ENCODE measurements at regions not wholly inside any gene's neighbourhood (a gene's known extent, or its start where the extent isn't known, plus 50 kb on each side); places are given as distances from the start of the nearest gene placed in this dataset.

GRCh38 chr18:79579807-79580497 is 99.7 kb upstream of the CTDP1 start:
- H3K9me3 ChIP-seq: no peaks in the 10 kb centered on the region
- intact Hi-C loops (cut with DNase I): no loop called here
- H3K36me3 ChIP-seq: no peaks in the 10 kb centered on the region
- peak; percentile 46 for DNase-seq
- H3K27ac ChIP-seq: no peak overlapping the region
- no peaks in the 10 kb centered on the region for H3K27me3 ChIP-seq
- peaks cover 14% of the 10 kb centered on the region for H3K4me1 ChIP-seq
- no peak for ATAC-seq
- H3K4me3 ChIP-seq: no peak overlapping the region
- TF ChIP-seq, protein P1, sequence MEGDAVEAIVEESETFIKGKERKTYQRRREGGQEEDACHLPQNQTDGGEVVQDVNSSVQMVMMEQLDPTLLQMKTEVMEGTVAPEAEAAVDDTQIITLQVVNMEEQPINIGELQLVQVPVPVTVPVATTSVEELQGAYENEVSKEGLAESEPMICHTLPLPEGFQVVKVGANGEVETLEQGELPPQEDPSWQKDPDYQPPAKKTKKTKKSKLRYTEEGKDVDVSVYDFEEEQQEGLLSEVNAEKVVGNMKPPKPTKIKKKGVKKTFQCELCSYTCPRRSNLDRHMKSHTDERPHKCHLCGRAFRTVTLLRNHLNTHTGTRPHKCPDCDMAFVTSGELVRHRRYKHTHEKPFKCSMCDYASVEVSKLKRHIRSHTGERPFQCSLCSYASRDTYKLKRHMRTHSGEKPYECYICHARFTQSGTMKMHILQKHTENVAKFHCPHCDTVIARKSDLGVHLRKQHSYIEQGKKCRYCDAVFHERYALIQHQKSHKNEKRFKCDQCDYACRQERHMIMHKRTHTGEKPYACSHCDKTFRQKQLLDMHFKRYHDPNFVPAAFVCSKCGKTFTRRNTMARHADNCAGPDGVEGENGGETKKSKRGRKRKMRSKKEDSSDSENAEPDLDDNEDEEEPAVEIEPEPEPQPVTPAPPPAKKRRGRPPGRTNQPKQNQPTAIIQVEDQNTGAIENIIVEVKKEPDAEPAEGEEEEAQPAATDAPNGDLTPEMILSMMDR (IDR thresholded peaks at IDR 0.05): no peak

- intact Hi-C loops (cut with DNase I): no loop called here
- peak; percentile 58 for DNase-seq
- TF ChIP-seq, protein P1 (IDR thresholded peaks at IDR 0.05): no peak
- peaks cover 14% of the 10 kb centered on the region for H3K4me1 ChIP-seq
- ATAC-seq: no peak
- no peaks in the 10 kb centered on the region for H3K36me3 ChIP-seq
- H3K4me3 ChIP-seq: no peak overlapping the region
- H3K27me3 ChIP-seq: no peaks in the 10 kb centered on the region
- H3K9me3 ChIP-seq: no peaks in the 10 kb centered on the region
- H3K27ac ChIP-seq: no peak overlapping the region
These were observed 99.0 kb upstream of the CTDP1 start for GRCh38 chr18:79580498-79581171.

GRCh38 chr18:79581406-79581805 is 98.2 kb upstream of the CTDP1 start:
- Histone ChIP-seq H3K9me3 (no peaks in the 10 kb centered on the region), H3K4me3 (no peak overlapping the region), H3K27ac (no peak overlapping the region), H3K4me1 (peaks cover 13% of the 10 kb centered on the region), H3K27me3 (no peaks in the 10 kb centered on the region), H3K36me3 (no peaks in the 10 kb centered on the region)
- TF ChIP-seq, protein P1 (IDR thresholded peaks at IDR 0.05): no peak
- intact Hi-C loops (cut with DNase I): no loop called here
- ATAC-seq (no peak), DNase-seq (peak; percentile 50)

DNA sequence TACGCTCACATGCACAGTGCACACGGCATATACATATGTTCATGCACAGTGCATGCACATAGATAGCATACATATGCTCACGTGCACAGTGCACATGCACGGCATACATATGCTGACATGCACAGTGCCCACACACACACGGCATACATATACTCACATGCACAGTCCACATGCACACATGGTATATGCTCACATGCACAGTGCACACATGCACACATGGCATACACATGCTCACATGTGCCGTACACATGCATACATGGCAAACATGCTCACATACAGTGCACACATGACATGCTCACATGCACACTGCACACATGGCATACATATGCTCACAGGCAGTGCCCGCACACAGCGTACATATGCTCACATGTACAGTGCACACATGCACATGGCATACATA is 97.7 kb upstream of the CTDP1 start:
- Histone ChIP-seq H3K4me3 (no peak overlapping the region), H3K36me3 (no peaks in the 10 kb centered on the region), H3K4me1 (peaks cover 8% of the 10 kb centered on the region), H3K27ac (no peak overlapping the region), H3K9me3 (no peaks in the 10 kb centered on the region), H3K27me3 (no peaks in the 10 kb centered on the region)
- DNase-seq (no peak), ATAC-seq (no peak)
- TF ChIP-seq, protein P1 (IDR thresholded peaks at IDR 0.05): no peak
- intact Hi-C loops (cut with DNase I): no loop called here

- Histone ChIP-seq H3K4me1 (no peaks in the 10 kb centered on the region), H3K27ac (no peak overlapping the region), H3K4me3 (no peak overlapping the region), H3K36me3 (no peaks in the 10 kb centered on the region), H3K27me3 (no peaks in the 10 kb centered on the region), H3K9me3 (no peaks in the 10 kb centered on the region)
- TF ChIP-seq, protein P1 (IDR thresholded peaks at IDR 0.05): no peak
- no peak for DNase-seq
- intact Hi-C loops (cut with DNase I): no loop called here
- ATAC-seq: no peak
These were observed 96.6 kb upstream of the CTDP1 start for GRCh38 chr18:79582978-79583377.
